HL-60 (cell line): ENCODE measurements at regions not wholly inside any gene's neighbourhood (a gene's known extent, or its start where the extent isn't known, plus 50 kb on each side); places are given as distances from the start of the nearest gene placed in this dataset.

ENCODE experiments used
- DNase-seq, 2 experiments: peaks; one replicate each; pipeline ENCODE4 v3.0.0-alpha.2; 2010 to 2020; ENCODE audit warnings: low read depth in 1 of 2, low spot score in 1 of 2
- H3K27ac ChIP-seq: fragments of 250-450 bp; sonication (Bioruptor Pico); replicated peaks from 2 replicates; pipeline ENCODE4 v1.5.1; 2020; ENCODE audit warnings: mild to moderate bottlenecking, moderate library complexity
- H3K27me3 ChIP-seq: fragments of 250-450 bp; sonication (Bioruptor Pico); 2 replicates; pipeline ENCODE4 v1.5.1; 2021; ENCODE audit warnings: mild to moderate bottlenecking, moderate library complexity; ENCODE audit not compliant: insufficient read depth, poor library complexity, severe bottlenecking
- H3K4me3 ChIP-seq: replicated peaks from 2 replicates; pipeline ENCODE4 v1.5.1; 2011; ENCODE audit warnings: mild to moderate bottlenecking, control low read depth, low read length; ENCODE audit not compliant: insufficient read depth
- GABPA ChIP-seq: IDR thresholded peaks from 2 replicates; pipeline ENCODE4 v1.6.1; 2012; ENCODE audit warnings: low read depth
- POLR2AphosphoS5 ChIP-seq: IDR thresholded peaks from 2 replicates; pipeline ENCODE4 v1.6.1; 2012; ENCODE audit warnings: low read depth
- SPI1 ChIP-seq: IDR thresholded peaks from 2 replicates; pipeline ENCODE4 v1.6.1; 2012; ENCODE audit warnings: low read depth, mild to moderate bottlenecking, borderline replicate concordance
- TF ChIP-seq, protein P1 (sequence below): IDR thresholded peaks from one replicate; pipeline ENCODE4 v1.5.1; 2011; ENCODE audit warnings: low read length, control low read depth, inconsistent platforms; ENCODE audit not compliant: insufficient read depth
- TF ChIP-seq, protein P2 (sequence below): IDR thresholded peaks from 2 replicates; pipeline ENCODE4 v1.6.1; 2012; ENCODE audit warnings: low read depth; ENCODE audit not compliant: insufficient replicate concordance

DNA sequence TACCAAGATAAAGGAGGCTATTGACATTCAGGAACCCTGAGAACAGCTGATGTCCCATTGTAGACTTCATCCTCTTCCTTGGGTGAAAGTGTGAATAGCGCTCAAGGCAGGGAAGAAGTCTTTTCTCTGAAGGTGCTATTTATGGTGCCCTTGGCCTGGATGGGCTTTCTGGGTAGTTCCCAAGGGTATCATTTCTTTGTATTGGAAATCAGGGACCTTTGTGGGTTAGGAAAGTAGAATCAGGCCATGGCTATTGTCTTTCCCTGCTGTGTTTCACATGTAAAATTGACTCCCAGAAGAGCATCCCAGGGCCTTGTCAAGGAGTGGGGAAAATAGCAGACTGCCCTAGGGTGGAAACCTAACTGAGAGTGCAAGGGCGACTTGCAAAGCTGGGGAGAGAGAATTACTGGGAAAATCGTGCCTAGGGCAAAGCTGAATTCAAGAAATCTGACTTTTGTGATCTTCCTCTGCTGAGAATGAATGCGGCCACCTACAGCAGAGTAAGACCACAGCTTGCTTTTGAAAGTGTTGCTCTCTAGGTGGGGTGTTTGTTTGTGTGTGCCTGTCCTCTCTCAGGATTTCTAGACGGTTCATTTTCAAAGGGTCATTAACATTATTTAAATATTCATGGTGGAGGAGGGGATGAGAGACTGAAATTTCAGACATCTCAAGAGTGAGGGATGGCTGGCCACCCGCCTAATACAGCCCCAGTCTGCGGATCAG is 160.6 kb downstream of the C9orf152 start:
- Histone ChIP-seq H3K27me3 (no peaks in the 10 kb centered on the region), H3K4me3 (peak overlapping the region; percentile 99), H3K27ac (peak overlapping the region; percentile 80)
- DNase-seq: no peak
- no peak for TF ChIP-seq GABPA
- TF ChIP-seq, protein P1, sequence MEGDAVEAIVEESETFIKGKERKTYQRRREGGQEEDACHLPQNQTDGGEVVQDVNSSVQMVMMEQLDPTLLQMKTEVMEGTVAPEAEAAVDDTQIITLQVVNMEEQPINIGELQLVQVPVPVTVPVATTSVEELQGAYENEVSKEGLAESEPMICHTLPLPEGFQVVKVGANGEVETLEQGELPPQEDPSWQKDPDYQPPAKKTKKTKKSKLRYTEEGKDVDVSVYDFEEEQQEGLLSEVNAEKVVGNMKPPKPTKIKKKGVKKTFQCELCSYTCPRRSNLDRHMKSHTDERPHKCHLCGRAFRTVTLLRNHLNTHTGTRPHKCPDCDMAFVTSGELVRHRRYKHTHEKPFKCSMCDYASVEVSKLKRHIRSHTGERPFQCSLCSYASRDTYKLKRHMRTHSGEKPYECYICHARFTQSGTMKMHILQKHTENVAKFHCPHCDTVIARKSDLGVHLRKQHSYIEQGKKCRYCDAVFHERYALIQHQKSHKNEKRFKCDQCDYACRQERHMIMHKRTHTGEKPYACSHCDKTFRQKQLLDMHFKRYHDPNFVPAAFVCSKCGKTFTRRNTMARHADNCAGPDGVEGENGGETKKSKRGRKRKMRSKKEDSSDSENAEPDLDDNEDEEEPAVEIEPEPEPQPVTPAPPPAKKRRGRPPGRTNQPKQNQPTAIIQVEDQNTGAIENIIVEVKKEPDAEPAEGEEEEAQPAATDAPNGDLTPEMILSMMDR: no peak
- TF ChIP-seq SPI1: no peak

DNA sequence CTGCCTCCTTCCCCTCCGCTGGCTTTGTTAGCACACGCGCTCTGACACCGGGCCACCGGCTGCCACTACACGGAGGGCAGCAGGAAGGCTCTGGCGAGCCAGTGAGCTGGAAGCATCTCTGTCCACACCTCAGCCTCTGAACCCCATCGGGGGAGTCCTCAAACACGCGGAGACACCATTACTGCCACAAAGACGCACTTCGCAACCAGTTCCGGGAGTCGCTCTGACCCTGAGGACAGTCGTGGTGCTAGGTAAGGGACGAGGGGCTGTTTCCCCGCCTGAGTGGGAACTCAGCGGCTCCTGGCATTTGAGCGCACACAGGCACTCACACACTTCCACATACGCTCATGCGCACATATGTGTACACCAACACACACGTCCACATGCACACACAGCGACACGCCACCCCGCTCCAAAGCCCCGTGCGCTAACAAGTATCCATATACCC is 160.0 kb downstream of the C9orf152 start:
- H3K27ac ChIP-seq: peak overlapping the region; percentile 80
- DNase-seq: peak in 1 of 2 experiments; percentile 31
- no peak for TF ChIP-seq POLR2AphosphoS5
- no peak for TF ChIP-seq SPI1
- TF ChIP-seq, protein P2, sequence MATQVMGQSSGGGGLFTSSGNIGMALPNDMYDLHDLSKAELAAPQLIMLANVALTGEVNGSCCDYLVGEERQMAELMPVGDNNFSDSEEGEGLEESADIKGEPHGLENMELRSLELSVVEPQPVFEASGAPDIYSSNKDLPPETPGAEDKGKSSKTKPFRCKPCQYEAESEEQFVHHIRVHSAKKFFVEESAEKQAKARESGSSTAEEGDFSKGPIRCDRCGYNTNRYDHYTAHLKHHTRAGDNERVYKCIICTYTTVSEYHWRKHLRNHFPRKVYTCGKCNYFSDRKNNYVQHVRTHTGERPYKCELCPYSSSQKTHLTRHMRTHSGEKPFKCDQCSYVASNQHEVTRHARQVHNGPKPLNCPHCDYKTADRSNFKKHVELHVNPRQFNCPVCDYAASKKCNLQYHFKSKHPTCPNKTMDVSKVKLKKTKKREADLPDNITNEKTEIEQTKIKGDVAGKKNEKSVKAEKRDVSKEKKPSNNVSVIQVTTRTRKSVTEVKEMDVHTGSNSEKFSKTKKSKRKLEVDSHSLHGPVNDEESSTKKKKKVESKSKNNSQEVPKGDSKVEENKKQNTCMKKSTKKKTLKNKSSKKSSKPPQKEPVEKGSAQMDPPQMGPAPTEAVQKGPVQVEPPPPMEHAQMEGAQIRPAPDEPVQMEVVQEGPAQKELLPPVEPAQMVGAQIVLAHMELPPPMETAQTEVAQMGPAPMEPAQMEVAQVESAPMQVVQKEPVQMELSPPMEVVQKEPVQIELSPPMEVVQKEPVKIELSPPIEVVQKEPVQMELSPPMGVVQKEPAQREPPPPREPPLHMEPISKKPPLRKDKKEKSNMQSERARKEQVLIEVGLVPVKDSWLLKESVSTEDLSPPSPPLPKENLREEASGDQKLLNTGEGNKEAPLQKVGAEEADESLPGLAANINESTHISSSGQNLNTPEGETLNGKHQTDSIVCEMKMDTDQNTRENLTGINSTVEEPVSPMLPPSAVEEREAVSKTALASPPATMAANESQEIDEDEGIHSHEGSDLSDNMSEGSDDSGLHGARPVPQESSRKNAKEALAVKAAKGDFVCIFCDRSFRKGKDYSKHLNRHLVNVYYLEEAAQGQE: no peak
- TF ChIP-seq, protein P1: no peak
- TF ChIP-seq GABPA: no peak
- H3K4me3 ChIP-seq: peak overlapping the region; percentile 99
- H3K27me3 ChIP-seq: no peaks in the 10 kb centered on the region

GRCh38 chr9:110048403-110048975 is 159.5 kb downstream of the C9orf152 start:
- TF ChIP-seq, protein P2: no peak
- TF ChIP-seq SPI1 (no peak), POLR2AphosphoS5 (peak; percentile 39; the same call in 1 of the 2 replicates), GABPA (no peak)
- TF ChIP-seq, protein P1: no peak
- DNase-seq: peak; percentile 63 to 82
- H3K27me3 ChIP-seq: no peaks in the 10 kb centered on the region
- peak overlapping the region; percentile 99 for H3K4me3 ChIP-seq
- peak overlapping the region; percentile 80 for H3K27ac ChIP-seq
